MM.1S (cell line): ENCODE measurements at regions not wholly inside any gene's neighbourhood (a gene's known extent, or its start where the extent isn't known, plus 50 kb on each side); places are given as distances from the start of the nearest gene placed in this dataset.

Experiments
- DNase-seq: peaks from one replicate; pipeline ENCODE4 v3.0.0-alpha.2; 2015
- H2AFZ ChIP-seq: fragments of 300-600 bp; sonication (generic); 2 replicates; pipeline ENCODE4 v1.6.0; 2016; ENCODE audit warnings: antibody characterized with exemption, low read length
- H3F3A ChIP-seq: fragments of 300-600 bp; sonication (generic); 2 replicates; pipeline ENCODE4 v1.6.1; 2016; ENCODE audit warnings: mild to moderate bottlenecking, antibody characterized with exemption, low read length, moderate library complexity, mixed read lengths; ENCODE audit not compliant: insufficient read depth
- H3K27ac ChIP-seq: fragments of 300-600 bp; sonication (generic); 2 replicates; pipeline ENCODE4 v1.5.1; 2016; ENCODE audit warnings: mild to moderate bottlenecking, low read length
- H3K27me3 ChIP-seq: fragments of 300-600 bp; sonication (generic); replicated peaks from 2 replicates; pipeline ENCODE4 v1.6.0; 2016; ENCODE audit warnings: low read length; ENCODE audit not compliant: insufficient read depth
- H3K36me3 ChIP-seq: fragments of 300-600 bp; sonication (generic); replicated peaks from 2 replicates; pipeline ENCODE4 v1.6.1; 2016; ENCODE audit warnings: mild to moderate bottlenecking, low read length, mixed read lengths; ENCODE audit not compliant: insufficient read depth
- H3K4me1 ChIP-seq: fragments of 300-600 bp; sonication (generic); 2 replicates; pipeline ENCODE4 v1.6.1; 2016; ENCODE audit warnings: low read length, mixed read lengths
- H3K4me2 ChIP-seq: fragments of 300-600 bp; sonication (generic); 2 replicates; pipeline ENCODE4 v1.6.0; 2016; ENCODE audit warnings: low read depth, low read length
- H3K4me3 ChIP-seq: fragments of 300-600 bp; sonication (generic); 2 replicates; pipeline ENCODE4 v1.5.1; 2016; ENCODE audit warnings: low read length, mixed read lengths
- H3K79me2 ChIP-seq: fragments of 300-600 bp; sonication (generic); 2 replicates; pipeline ENCODE4 v1.6.1; 2016; ENCODE audit warnings: mixed run types, low read length, mixed read lengths
- H3K9ac ChIP-seq: fragments of 300-600 bp; sonication (generic); 2 replicates; pipeline ENCODE4 v1.6.1; 2016; ENCODE audit warnings: low read length, mixed read lengths
- H3K9me2 ChIP-seq: fragments of 300-600 bp; sonication (generic); replicated peaks from 2 replicates; pipeline ENCODE4 v1.6.1; 2016; ENCODE audit warnings: mild to moderate bottlenecking, low read length, mixed read lengths; ENCODE audit not compliant: insufficient read depth
- H3K9me3 ChIP-seq: fragments of 300-600 bp; sonication (generic); replicated peaks from 2 replicates; pipeline ENCODE4 v1.6.1; 2016; ENCODE audit warnings: mild to moderate bottlenecking, low read length, mixed read lengths; ENCODE audit not compliant: insufficient read depth
- H4K20me1 ChIP-seq: fragments of 300-600 bp; sonication (generic); 2 replicates; pipeline ENCODE4 v1.6.1; 2016; ENCODE audit warnings: mild to moderate bottlenecking, low read length, moderate library complexity, mixed read lengths; ENCODE audit not compliant: insufficient read depth
- EZH2 ChIP-seq: fragments of 300-600 bp; sonication (generic); optimal IDR thresholded peaks from 2 replicates; pipeline ENCODE3; 2017; ENCODE audit warnings: low read depth, mild to moderate bottlenecking, antibody characterized with exemption, low read length, mixed read lengths
- EZH2phosphoT487 ChIP-seq: fragments of 300-600 bp; sonication (generic); IDR thresholded peaks from 2 replicates; pipeline ENCODE4 v1.6.1; 2018; ENCODE audit warnings: antibody characterized with exemption, low read length
- TF ChIP-seq, protein P1 (sequence below): fragments of 300-600 bp; sonication (generic); IDR thresholded peaks from 2 replicates; pipeline ENCODE4 v1.5.1; 2016; ENCODE audit warnings: antibody characterized with exemption, low read length, mixed read lengths

DNA sequence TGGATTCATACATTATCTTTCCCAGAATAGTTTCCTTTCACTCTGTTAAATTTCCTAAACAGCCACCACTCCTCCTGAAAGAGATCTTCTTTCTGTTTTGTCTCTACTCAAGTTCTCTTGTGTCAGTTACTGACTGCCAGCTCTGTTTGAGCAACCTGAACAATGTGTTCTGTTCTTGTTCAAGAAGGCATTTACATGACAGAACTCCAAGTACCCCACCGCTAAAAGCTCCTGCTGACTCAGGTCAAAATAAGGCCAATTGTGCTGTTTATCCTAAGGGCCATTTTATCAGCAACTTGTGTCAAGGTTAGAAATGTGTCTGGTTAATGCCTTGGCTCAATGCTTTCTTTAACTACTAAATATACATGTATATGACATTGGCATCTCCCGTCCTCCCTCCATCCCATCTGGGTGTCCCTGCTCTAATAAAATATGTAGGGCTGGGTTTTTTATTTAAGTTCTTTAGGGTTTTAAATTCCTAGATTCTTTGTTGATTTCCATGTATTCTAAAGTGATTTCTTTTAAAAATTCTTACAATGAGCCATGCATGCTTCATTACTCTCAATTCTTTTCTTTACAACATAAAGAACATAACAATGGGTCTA is 144.3 kb upstream of the PAQR3 start:
- no peak overlapping the region for H2AFZ ChIP-seq
- H3F3A ChIP-seq: no peaks in the 10 kb centered on the region
- no peaks in the 10 kb centered on the region for H3K27me3 ChIP-seq
- H3K27ac ChIP-seq: no peak overlapping the region
- H3K4me3 ChIP-seq: no peak overlapping the region
- H3K9me2 ChIP-seq: no peaks in the 10 kb centered on the region
- H3K4me1 ChIP-seq: peaks cover 2% of the 10 kb centered on the region; the same call in 1 of the 2 replicates
- no peaks in the 10 kb centered on the region for H3K79me2 ChIP-seq
- no peaks in the 10 kb centered on the region for H4K20me1 ChIP-seq
- TF ChIP-seq, protein P1, sequence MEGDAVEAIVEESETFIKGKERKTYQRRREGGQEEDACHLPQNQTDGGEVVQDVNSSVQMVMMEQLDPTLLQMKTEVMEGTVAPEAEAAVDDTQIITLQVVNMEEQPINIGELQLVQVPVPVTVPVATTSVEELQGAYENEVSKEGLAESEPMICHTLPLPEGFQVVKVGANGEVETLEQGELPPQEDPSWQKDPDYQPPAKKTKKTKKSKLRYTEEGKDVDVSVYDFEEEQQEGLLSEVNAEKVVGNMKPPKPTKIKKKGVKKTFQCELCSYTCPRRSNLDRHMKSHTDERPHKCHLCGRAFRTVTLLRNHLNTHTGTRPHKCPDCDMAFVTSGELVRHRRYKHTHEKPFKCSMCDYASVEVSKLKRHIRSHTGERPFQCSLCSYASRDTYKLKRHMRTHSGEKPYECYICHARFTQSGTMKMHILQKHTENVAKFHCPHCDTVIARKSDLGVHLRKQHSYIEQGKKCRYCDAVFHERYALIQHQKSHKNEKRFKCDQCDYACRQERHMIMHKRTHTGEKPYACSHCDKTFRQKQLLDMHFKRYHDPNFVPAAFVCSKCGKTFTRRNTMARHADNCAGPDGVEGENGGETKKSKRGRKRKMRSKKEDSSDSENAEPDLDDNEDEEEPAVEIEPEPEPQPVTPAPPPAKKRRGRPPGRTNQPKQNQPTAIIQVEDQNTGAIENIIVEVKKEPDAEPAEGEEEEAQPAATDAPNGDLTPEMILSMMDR: no peak
- TF ChIP-seq EZH2 (no peak), EZH2phosphoT487 (no peak)
- H3K9me3 ChIP-seq: no peaks in the 10 kb centered on the region
- no peak overlapping the region for H3K9ac ChIP-seq
- DNase-seq: no peak
- no peak overlapping the region for H3K4me2 ChIP-seq
- no peaks in the 10 kb centered on the region for H3K36me3 ChIP-seq

DNA sequence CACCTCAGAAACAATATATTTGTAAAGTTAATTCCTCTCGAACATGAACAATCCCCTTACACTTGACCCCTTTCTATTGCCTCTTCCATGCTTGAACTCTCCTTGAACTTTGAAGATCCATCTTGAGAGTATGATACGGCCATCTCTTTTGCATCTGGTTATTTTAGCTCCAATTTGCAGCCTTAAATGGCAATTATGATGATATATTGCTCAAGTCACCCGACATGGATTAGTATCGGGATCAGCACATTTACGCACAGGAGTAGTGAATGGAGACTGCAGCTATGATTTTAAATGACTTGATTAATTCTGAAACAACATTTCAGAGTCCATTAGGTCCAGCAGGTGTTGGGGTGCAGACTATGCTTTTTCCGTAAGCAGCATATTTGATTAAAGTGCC is 143.8 kb upstream of the PAQR3 start:
- H3K27me3 ChIP-seq: no peaks in the 10 kb centered on the region

DNA sequence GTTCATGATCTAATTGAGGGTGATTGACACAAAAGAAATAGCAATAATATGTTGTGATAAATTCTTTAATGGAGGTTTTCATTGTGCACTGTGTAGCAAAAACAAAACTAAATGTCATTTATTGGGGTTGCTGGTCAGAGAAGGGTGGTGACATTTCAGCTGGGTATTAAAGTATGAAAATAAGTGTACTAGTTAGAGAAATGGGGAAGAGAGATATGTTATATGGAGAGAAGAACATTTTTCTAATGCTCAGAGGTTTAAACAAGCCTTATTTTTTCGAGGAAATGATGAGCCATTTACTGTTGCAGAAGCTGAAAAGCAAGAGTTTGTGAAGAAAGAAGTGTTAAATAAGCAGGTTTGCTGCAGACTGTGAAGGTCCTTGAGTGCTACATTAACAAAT is 142.7 kb upstream of the PAQR3 start:
- no peak overlapping the region for H2AFZ ChIP-seq
- no peaks in the 10 kb centered on the region for H4K20me1 ChIP-seq
- H3K4me1 ChIP-seq: peaks cover 6% of the 10 kb centered on the region; the same call in 1 of the 2 replicates
- H3K27me3 ChIP-seq: no peaks in the 10 kb centered on the region
- H3K9me2 ChIP-seq: no peaks in the 10 kb centered on the region
- TF ChIP-seq EZH2phosphoT487: no peak
- no peak for TF ChIP-seq EZH2
- TF ChIP-seq, protein P1: no peak
- no peak overlapping the region for H3K27ac ChIP-seq
- DNase-seq: no peak
- H3K9ac ChIP-seq: no peak overlapping the region
- H3F3A ChIP-seq: no peaks in the 10 kb centered on the region
- H3K4me2 ChIP-seq: no peak overlapping the region
- H3K36me3 ChIP-seq: no peaks in the 10 kb centered on the region
- H3K4me3 ChIP-seq: no peak overlapping the region
- no peaks in the 10 kb centered on the region for H3K79me2 ChIP-seq
- H3K9me3 ChIP-seq: no peaks in the 10 kb centered on the region

More for the DNA sequence above, 143.8 kb upstream of the PAQR3 start:
- Histone ChIP-seq H3K4me3 (no peak overlapping the region), H3K4me1 (peaks cover 6% of the 10 kb centered on the region; the same call in 1 of the 2 replicates), H4K20me1 (no peaks in the 10 kb centered on the region), H3K27ac (no peak overlapping the region), H3K9me3 (no peaks in the 10 kb centered on the region), H2AFZ (no peak overlapping the region), H3K9me2 (no peaks in the 10 kb centered on the region), H3F3A (no peaks in the 10 kb centered on the region), H3K9ac (no peak overlapping the region), H3K4me2 (no peak overlapping the region), H3K36me3 (no peaks in the 10 kb centered on the region), H3K79me2 (no peaks in the 10 kb centered on the region)
- no peak for TF ChIP-seq EZH2phosphoT487
- TF ChIP-seq, protein P1: no peak
- no peak for TF ChIP-seq EZH2
- no peak for DNase-seq
